HepG2 (cell line): ENCODE measurements at regions not wholly inside any gene's neighbourhood (a gene's known extent, or its start where the extent isn't known, plus 50 kb on each side); places are given as distances from the start of the nearest gene placed in this dataset.

Experiments
- DNMT1 ChIP-seq: sonication (generic); formaldehyde crosslinking; IDR thresholded peaks from 2 replicates; pipeline ENCODE4 v1.5.1; 2020; ENCODE audit warnings: mild to moderate bottlenecking, missing genetic modification reagents
- EED ChIP-seq: sonication (generic); formaldehyde crosslinking; IDR thresholded peaks from 2 replicates; pipeline ENCODE4 v1.5.0; 2020; ENCODE audit warnings: mild to moderate bottlenecking, missing genetic modification reagents
- JUN ChIP-seq: sonication (generic); formaldehyde crosslinking; IDR thresholded peaks from 2 replicates; pipeline ENCODE4 v1.4.0; 2020; ENCODE audit warnings: mild to moderate bottlenecking, missing genetic modification reagents
- PRDM4 ChIP-seq: sonication (generic); formaldehyde crosslinking; IDR thresholded peaks from 2 replicates; pipeline ENCODE4 v1.9.0; 2021; ENCODE audit warnings: missing genetic modification reagents, borderline replicate concordance
- SMAD1 ChIP-seq: sonication (generic); formaldehyde crosslinking; IDR thresholded peaks from 2 replicates; pipeline ENCODE4 v1.4.0; 2020; ENCODE audit warnings: missing genetic modification reagents, low read depth, mild to moderate bottlenecking, borderline replicate concordance

GRCh38 chr6:169972736-169973135 is 221.3 kb downstream of the ERMARD start:
- TF ChIP-seq EED (CRISPR knock-in tag) (no peak), DNMT1 (CRISPR knock-in tag) (no peak), PRDM4 (no peak), JUN (CRISPR knock-in tag) (no peak), SMAD1 (CRISPR knock-in tag) (no peak)
